GM23248 (cell line): ENCODE measurements at regions not wholly inside any gene's neighbourhood (a gene's known extent, or its start where the extent isn't known, plus 50 kb on each side); places are given as distances from the start of the nearest gene placed in this dataset.

Source experiments
- EZH2 ChIP-seq: fragments of 200-600 bp; sonication (generic); IDR thresholded peaks from 2 replicates; pipeline ENCODE4 v1.6.1; 2018; ENCODE audit warnings: antibody characterized with exemption, mild to moderate bottlenecking; ENCODE audit not compliant: insufficient read depth, poor library complexity, severe bottlenecking
- EZH2phosphoT487 ChIP-seq: fragments of 200-600 bp; sonication (generic); IDR thresholded peaks from 2 replicates; pipeline ENCODE4 v1.6.1; 2018; ENCODE audit warnings: antibody characterized with exemption, moderate library complexity, mild to moderate bottlenecking, low read depth; ENCODE audit not compliant: insufficient read depth

DNA sequence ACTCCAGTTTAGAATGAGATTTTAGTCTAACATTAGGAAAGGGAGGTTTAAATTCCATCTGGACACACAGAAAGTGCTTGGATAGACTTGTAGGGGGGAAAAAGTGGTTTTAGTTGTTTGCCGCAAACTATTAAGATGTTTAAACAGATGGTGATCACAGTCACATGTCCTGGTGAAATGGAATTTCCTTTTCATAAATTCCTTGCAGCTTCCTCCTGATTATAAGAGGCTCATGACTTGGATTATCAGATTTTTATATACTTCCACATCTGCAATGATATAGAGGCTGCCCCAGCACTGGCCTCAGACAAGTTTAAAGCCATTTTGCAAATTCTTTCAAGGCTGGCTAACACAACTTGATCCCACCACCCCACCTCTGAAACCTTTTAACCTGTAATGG is 106.4 kb upstream of the ARMC3 start:
- no peak for TF ChIP-seq EZH2
- no peak for TF ChIP-seq EZH2phosphoT487
